ENCODE measurements at regions not wholly inside any gene's neighbourhood (a gene's known extent, or its start where the extent isn't known, plus 50 kb on each side); places are given as distances from the start of the nearest gene placed in this dataset.
"Not testable (repeated sequence)": the region's sequence is repeated elsewhere in the genome, so short reads cannot be mapped to it uniquely, and the experiment has no call there.

- peak; percentile 0 for DNase-seq (ENCODE audit: low read depth)
These were observed 100.4 kb upstream of the PMCH start for GRCh38 chr12:102298022-102298421.

- no peak for DNase-seq (ENCODE audit: low read depth)
These were observed 99.8 kb upstream of the PMCH start for GRCh38 chr12:102297412-102297811.

- DNase-seq (ENCODE audit: low read depth), result no peak
These were observed 96.9 kb upstream of the PMCH start for GRCh38 chr12:102294568-102294967.

- not testable (repeated sequence) for DNase-seq (ENCODE audit: low read depth)
These were observed 94.1 kb upstream of the PMCH start for GRCh38 chr12:102291498-102292440.

- not testable (repeated sequence) for DNase-seq (ENCODE audit: low read depth)
These were observed 92.1 kb upstream of the PMCH start for GRCh38 chr12:102289702-102290101.

GRCh38 chr12:102281231-102281630, 83.6 kb upstream of the PMCH start:
- no peak for DNase-seq (ENCODE audit: low read depth)

GRCh38 chr12:102255687-102256086, 58.1 kb upstream of the PMCH start:
- not testable (repeated sequence) for DNase-seq (ENCODE audit: low read depth)

- not testable (repeated sequence) for DNase-seq (ENCODE audit: low read depth)
These were observed 53.4 kb upstream of the PMCH start for GRCh38 chr12:102251005-102251404.

GRCh38 chr12:102249079-102249841, 51.6 kb upstream of the PMCH start:
- no peak for DNase-seq (ENCODE audit: low read depth)
